Adrenal gland (tissue), 5 donors: ENCODE measurements at regions not wholly inside any gene's neighbourhood (a gene's known extent, or its start where the extent isn't known, plus 50 kb on each side); places are given as distances from the start of the nearest gene placed in this dataset.

ENCODE experiments used
- CTCF ChIP-seq, 6 experiments: fragments of 450-650 bp in 4 of 6; fragments of 200-600 bp in 2 of 6; sonication (generic) in 1 of 6; IDR thresholded peaks; 1 replicate in 5 of 6; 2 replicates in 1 of 6; pipeline versions ENCODE4 v1.5.1 to v1.8.0; 2016 to 2021; ENCODE audit warnings: antibody characterized with exemption in 6 of 6, mild to moderate bottlenecking in 2 of 6, moderate library complexity in 1 of 6
- POLR2A ChIP-seq, 2 donors: fragments of 450-650 bp; IDR thresholded peaks; one replicate each; pipeline ENCODE4 v1.6.1; 2017; ENCODE audit warnings: antibody characterized with exemption in 2 of 2, mild to moderate bottlenecking in 2 of 2, moderate library complexity in 1 of 2
- donor health status: DM: no; HTN: no; CAD: no.

- TF ChIP-seq CTCF (IDR thresholded peaks at IDR 0.05) (no peak), POLR2A (IDR thresholded peaks at IDR 0.05) (no peak)
Measured at GRCh38 chr5:23284656-23285055, 222.8 kb upstream of the PRDM9 start.
